Fibroblast of villous mesenchyme (primary cell): ENCODE measurements at regions not wholly inside any gene's neighbourhood (a gene's known extent, or its start where the extent isn't known, plus 50 kb on each side); places are given as distances from the start of the nearest gene placed in this dataset.

Experiments
- DNase-seq: peaks from one replicate; pipeline ENCODE4 v3.0.0-alpha.2; 2010; ENCODE audit warnings: low read depth
- H3K4me3 ChIP-seq: 2 replicates; pipeline ENCODE4 v1.5.1; 2011; ENCODE audit warnings: low read depth, mild to moderate bottlenecking, low read length
- CTCF ChIP-seq: IDR thresholded peaks from 2 replicates; pipeline ENCODE4 v1.5.1; 2012; ENCODE audit warnings: low read depth, mild to moderate bottlenecking, low read length; ENCODE audit not compliant: insufficient read depth

- DNase-seq = no peak
- no peak for TF ChIP-seq CTCF
- H3K4me3 ChIP-seq = no peak overlapping the region
Measured at GRCh38 chr2:13104723-13105122, 388.0 kb downstream of the TRIB2 start.

GRCh38 chr2:13106302-13106701 is 389.6 kb downstream of the TRIB2 start:
- TF ChIP-seq CTCF = no peak

GRCh38 chr2:13109516-13109915 is 392.8 kb downstream of the TRIB2 start:
- TF ChIP-seq CTCF = no peak
- no peak overlapping the region for H3K4me3 ChIP-seq

More at GRCh38 chr2:13106302-13106701, 389.6 kb downstream of the TRIB2 start:
- no peak for DNase-seq
- no peak overlapping the region for H3K4me3 ChIP-seq

GRCh38 chr2:13110825-13111224 is 394.1 kb downstream of the TRIB2 start:
- no peak for TF ChIP-seq CTCF
- no peak for DNase-seq
- H3K4me3 ChIP-seq = no peak overlapping the region

More at GRCh38 chr2:13109516-13109915, 392.8 kb downstream of the TRIB2 start:
- no peak for DNase-seq

GRCh38 chr2:13113002-13113401 is 396.3 kb downstream of the TRIB2 start:
- no peak overlapping the region for H3K4me3 ChIP-seq
- no peak for DNase-seq
- no peak for TF ChIP-seq CTCF

- peak; percentile 29 for DNase-seq
- H3K4me3 ChIP-seq = no peak overlapping the region
- no peak for TF ChIP-seq CTCF
Measured at GRCh38 chr2:13114391-13114790, 397.7 kb downstream of the TRIB2 start.

GRCh38 chr2:13115643-13116042 is 398.9 kb downstream of the TRIB2 start:
- TF ChIP-seq CTCF = no peak
- no peak for DNase-seq
- H3K4me3 ChIP-seq = no peak overlapping the region
